Activated naive CD4-positive, alpha-beta T cell (primary cell): ENCODE measurements at regions not wholly inside any gene's neighbourhood (a gene's known extent, or its start where the extent isn't known, plus 50 kb on each side); places are given as distances from the start of the nearest gene placed in this dataset.
"Not testable (repeated sequence)": the region's sequence is repeated elsewhere in the genome, so short reads cannot be mapped to it uniquely, and the experiment has no call there.

Experiments
- DNase-seq, 4 experiments: peaks; one replicate each; lab custom pipeline; 2025; lab: John Stamatoyannopoulos, UW

- no peak for DNase-seq
Measured at GRCh38 chr16:10314811-10315210, 71.0 kb upstream of the ATF7IP2 start.

GRCh38 chr16:10317425-10318001 is 68.3 kb upstream of the ATF7IP2 start:
- DNase-seq: no peak

GRCh38 chr16:10318798-10319500 is 66.9 kb upstream of the ATF7IP2 start:
- DNase-seq: no peak

GRCh38 chr16:10321407-10322387 is 64.2 kb upstream of the ATF7IP2 start:
- DNase-seq: no peak

GRCh38 chr16:10322723-10323527 is 62.9 kb upstream of the ATF7IP2 start:
- no peak for DNase-seq

- DNase-seq: no peak
Measured at GRCh38 chr16:10323528-10323869, 62.4 kb upstream of the ATF7IP2 start.

GRCh38 chr16:10324210-10324609 is 61.7 kb upstream of the ATF7IP2 start:
- DNase-seq: no peak

- no peak for DNase-seq
Measured at GRCh38 chr16:10325783-10326543, 59.9 kb upstream of the ATF7IP2 start.

GRCh38 chr16:10326647-10327046 is 59.2 kb upstream of the ATF7IP2 start:
- no peak for DNase-seq

- DNase-seq: not testable (repeated sequence)
Measured at GRCh38 chr16:10328291-10328690, 57.6 kb upstream of the ATF7IP2 start.

GRCh38 chr16:10332241-10332640 is 53.6 kb upstream of the ATF7IP2 start:
- DNase-seq: no peak

GRCh38 chr16:10332775-10333174 is 53.1 kb upstream of the ATF7IP2 start:
- DNase-seq: no peak

GRCh38 chr16:10333321-10334032 is 52.4 kb upstream of the ATF7IP2 start:
- DNase-seq: no peak

GRCh38 chr16:10335681-10336080 is 50.2 kb upstream of the ATF7IP2 start:
- no peak for DNase-seq
